Rectal smooth muscle tissue (tissue), 1 donor: ENCODE measurements at regions not wholly inside any gene's neighbourhood (a gene's known extent, or its start where the extent isn't known, plus 50 kb on each side); places are given as distances from the start of the nearest gene placed in this dataset.

Experiments used
- H3K27ac ChIP-seq: one replicate; pipeline ENCODE4 v1.7.0; 2013; ENCODE audit warnings: low read depth, low read length, inconsistent platforms
- H3K27me3 ChIP-seq: one replicate; pipeline ENCODE4 v1.7.0; 2013; ENCODE audit warnings: low read length; ENCODE audit not compliant: control insufficient read depth, insufficient read depth
- H3K36me3 ChIP-seq: one replicate; pipeline ENCODE4 v1.7.0; 2013; ENCODE audit warnings: low read length; ENCODE audit not compliant: control insufficient read depth, insufficient read depth
- H3K4me1 ChIP-seq: one replicate; pipeline ENCODE4 v1.7.0; 2013; ENCODE audit warnings: low read length; ENCODE audit not compliant: control insufficient read depth, insufficient read depth
- H3K4me3 ChIP-seq: one replicate; pipeline ENCODE4 v1.7.0; 2013; ENCODE audit warnings: low read length
- H3K9ac ChIP-seq: one replicate; pipeline ENCODE4 v1.7.0; 2013; ENCODE audit warnings: low read length

- no peak overlapping the region for H3K4me3 ChIP-seq
- H3K27me3 ChIP-seq, result no peaks in the 10 kb centered on the region
- H3K36me3 ChIP-seq, result no peaks in the 10 kb centered on the region
- H3K4me1 ChIP-seq, result peaks cover 2% of the 10 kb centered on the region
- no peak overlapping the region for H3K9ac ChIP-seq
- H3K27ac ChIP-seq, result no peak overlapping the region
These were observed 189.9 kb upstream of the SH3BP4 start for GRCh38 chr2:234761910-234762309.

GRCh38 chr2:234754126-234754525 lies 197.7 kb upstream of the SH3BP4 start:
- no peak overlapping the region for H3K4me3 ChIP-seq
- no peaks in the 10 kb centered on the region for H3K36me3 ChIP-seq
- no peaks in the 10 kb centered on the region for H3K4me1 ChIP-seq
- no peak overlapping the region for H3K27ac ChIP-seq
- no peaks in the 10 kb centered on the region for H3K27me3 ChIP-seq
- no peak overlapping the region for H3K9ac ChIP-seq

- Histone ChIP-seq H3K36me3 (no peaks in the 10 kb centered on the region), H3K4me3 (no peak overlapping the region), H3K4me1 (no peaks in the 10 kb centered on the region), H3K27me3 (no peaks in the 10 kb centered on the region), H3K27ac (no peak overlapping the region), H3K9ac (no peak overlapping the region)
These were observed 198.1 kb upstream of the SH3BP4 start for GRCh38 chr2:234753701-234754100.

- H3K9ac ChIP-seq, result no peak overlapping the region
- no peak overlapping the region for H3K4me3 ChIP-seq
- no peak overlapping the region for H3K27ac ChIP-seq
These were observed 198.9 kb upstream of the SH3BP4 start for GRCh38 chr2:234752966-234753365.

GRCh38 chr2:234751275-234751973 lies 200.4 kb upstream of the SH3BP4 start:
- Histone ChIP-seq H3K4me1 (no peaks in the 10 kb centered on the region), H3K27ac (no peak overlapping the region), H3K9ac (no peak overlapping the region), H3K4me3 (no peak overlapping the region), H3K27me3 (no peaks in the 10 kb centered on the region), H3K36me3 (no peaks in the 10 kb centered on the region)

More at GRCh38 chr2:234752966-234753365, 198.9 kb upstream of the SH3BP4 start:
- Histone ChIP-seq H3K27me3 (no peaks in the 10 kb centered on the region), H3K4me1 (no peaks in the 10 kb centered on the region), H3K36me3 (no peaks in the 10 kb centered on the region)

GRCh38 chr2:234747833-234748559 lies 203.8 kb upstream of the SH3BP4 start:
- Histone ChIP-seq H3K27ac (no peak overlapping the region), H3K4me3 (no peak overlapping the region), H3K4me1 (no peaks in the 10 kb centered on the region), H3K9ac (no peak overlapping the region), H3K27me3 (no peaks in the 10 kb centered on the region), H3K36me3 (no peaks in the 10 kb centered on the region)

GRCh38 chr2:234747032-234747431 lies 204.8 kb upstream of the SH3BP4 start:
- Histone ChIP-seq H3K9ac (no peak overlapping the region), H3K36me3 (no peaks in the 10 kb centered on the region), H3K27me3 (no peaks in the 10 kb centered on the region), H3K4me1 (no peaks in the 10 kb centered on the region), H3K27ac (no peak overlapping the region), H3K4me3 (no peak overlapping the region)

GRCh38 chr2:234745347-234745746 lies 206.5 kb upstream of the SH3BP4 start:
- H3K9ac ChIP-seq, result no peak overlapping the region

GRCh38 chr2:234741976-234742375 lies 209.8 kb upstream of the SH3BP4 start:
- H3K27ac ChIP-seq, result no peak overlapping the region
- H3K4me1 ChIP-seq, result no peaks in the 10 kb centered on the region
- no peak overlapping the region for H3K9ac ChIP-seq
- no peaks in the 10 kb centered on the region for H3K36me3 ChIP-seq
- no peak overlapping the region for H3K4me3 ChIP-seq
- no peaks in the 10 kb centered on the region for H3K27me3 ChIP-seq

More at GRCh38 chr2:234745347-234745746, 206.5 kb upstream of the SH3BP4 start:
- no peak overlapping the region for H3K27ac ChIP-seq
- no peak overlapping the region for H3K4me3 ChIP-seq
- H3K36me3 ChIP-seq, result no peaks in the 10 kb centered on the region
- no peaks in the 10 kb centered on the region for H3K4me1 ChIP-seq
- no peaks in the 10 kb centered on the region for H3K27me3 ChIP-seq

GRCh38 chr2:234739061-234739460 lies 212.8 kb upstream of the SH3BP4 start:
- H3K9ac ChIP-seq, result no peak overlapping the region
- no peak overlapping the region for H3K4me3 ChIP-seq
- H3K27me3 ChIP-seq, result no peaks in the 10 kb centered on the region
- no peaks in the 10 kb centered on the region for H3K4me1 ChIP-seq
- no peaks in the 10 kb centered on the region for H3K36me3 ChIP-seq
- H3K27ac ChIP-seq, result no peak overlapping the region

- Histone ChIP-seq H3K4me1 (no peaks in the 10 kb centered on the region), H3K27me3 (no peaks in the 10 kb centered on the region), H3K9ac (no peak overlapping the region), H3K27ac (no peak overlapping the region), H3K36me3 (no peaks in the 10 kb centered on the region), H3K4me3 (no peak overlapping the region)
These were observed 216.0 kb upstream of the SH3BP4 start for GRCh38 chr2:234735829-234736228.

GRCh38 chr2:234733795-234734600 lies 217.8 kb upstream of the SH3BP4 start:
- no peaks in the 10 kb centered on the region for H3K4me1 ChIP-seq
- H3K36me3 ChIP-seq, result no peaks in the 10 kb centered on the region
- H3K4me3 ChIP-seq, result no peak overlapping the region
- H3K9ac ChIP-seq, result no peak overlapping the region
- no peaks in the 10 kb centered on the region for H3K27me3 ChIP-seq
- H3K27ac ChIP-seq, result no peak overlapping the region
